SK-N-SH (cell line): ENCODE measurements at regions not wholly inside any gene's neighbourhood (a gene's known extent, or its start where the extent isn't known, plus 50 kb on each side); places are given as distances from the start of the nearest gene placed in this dataset.

Source experiments
- CTCF ChIA-PET: fragments of 300-600, 350-600 bp; formaldehyde crosslinking; extraction: SDS; loops from one replicate; lab custom pipeline; 2021; lab: Yijun Ruan, JAX
- POLR2A ChIA-PET: fragments of 350-600 bp; sonication (Branson Sonifier 250); formaldehyde crosslinking; extraction: SDS; loops from one replicate; lab custom pipeline; 2020; ENCODE audit warnings: antibody characterized with exemption, inconsistent platforms; lab: Yijun Ruan, JAX
- DNase-seq: peaks from one replicate; pipeline ENCODE4 v3.0.0; 2012
- H2AFZ ChIP-seq: fragments of 200-600 bp; sonication (generic); 2 replicates; pipeline ENCODE4 v1.8.1; 2016; ENCODE audit warnings: antibody characterized with exemption, mild to moderate bottlenecking, low read depth
- H3F3A ChIP-seq: fragments of 200-600 bp; sonication (generic); replicated peaks from 2 replicates; pipeline ENCODE3; 2016; ENCODE audit warnings: antibody characterized with exemption, mild to moderate bottlenecking; ENCODE audit not compliant: insufficient read depth
- H3K27ac ChIP-seq, 2 experiments: fragments of 200-500 bp in 1 of 2; fragments of 200-600 bp in 1 of 2; sonication (Bioruptor generic) in 1 of 2; sonication (generic), shearing (Covaris generic) in 1 of 2; 2 replicates each; pipeline versions ENCODE4 v1.5.1 to v1.6.1; 2014 to 2016; ENCODE audit warnings: low read depth in 2 of 2, inconsistent platforms in 1 of 2, low read length in 1 of 2, mild to moderate bottlenecking in 1 of 2, mixed read lengths in 1 of 2
- H3K27me3 ChIP-seq: fragments of 200-600 bp; sonication (generic), shearing (Covaris generic); 2 replicates; pipeline ENCODE4 v1.6.1; 2016; ENCODE audit warnings: mixed run types; ENCODE audit not compliant: insufficient read depth
- H3K36me3 ChIP-seq, 2 experiments: fragments of 200-500 bp in 1 of 2; fragments of 200-600 bp in 1 of 2; sonication (Bioruptor generic) in 1 of 2; sonication (generic) in 1 of 2; replicated peaks in 1 of 2; 2 replicates each; pipeline versions ENCODE3 to v1.5.1; 2014 to 2016; ENCODE audit warnings: low read length in 1 of 2, mild to moderate bottlenecking in 1 of 2; ENCODE audit not compliant: insufficient read depth in 2 of 2, control insufficient read depth in 1 of 2
- H3K4me1 ChIP-seq, 2 experiments: fragments of 200-500 bp in 1 of 2; fragments of 200-600 bp in 1 of 2; sonication (Bioruptor generic) in 1 of 2; sonication (generic), shearing (Covaris generic) in 1 of 2; 2 replicates each; pipeline versions ENCODE4 v1.5.1 to v1.6.1; 2014 to 2016; ENCODE audit warnings: low read depth in 1 of 2, low read length in 1 of 2, mixed run types in 1 of 2; ENCODE audit not compliant: insufficient read depth in 2 of 2, control insufficient read depth in 1 of 2
- H3K4me2 ChIP-seq: fragments of 200-600 bp; sonication (generic), shearing (Covaris generic); 2 replicates; pipeline ENCODE4 v1.6.1; 2017; ENCODE audit warnings: mixed run types
- H3K4me3 ChIP-seq, 2 experiments: fragments of 200-500 bp in 1 of 2; fragments of 200-600 bp in 1 of 2; sonication (Bioruptor generic) in 1 of 2; sonication (generic), shearing (Covaris generic) in 1 of 2; 2 replicates each; pipeline versions ENCODE4 v1.5.1 to v1.8.1; 2014 to 2016; ENCODE audit warnings: low read depth in 2 of 2, inconsistent platforms in 1 of 2, low read length in 1 of 2, mild to moderate bottlenecking in 1 of 2, mixed read lengths in 1 of 2, moderate library complexity in 1 of 2
- H3K79me2 ChIP-seq: fragments of 200-600 bp; sonication (generic); 2 replicates; pipeline ENCODE4 v1.8.1; 2017; ENCODE audit warnings: mild to moderate bottlenecking; ENCODE audit not compliant: insufficient read depth
- H3K9ac ChIP-seq: fragments of 200-600 bp; sonication (generic); 2 replicates; pipeline ENCODE4 v1.6.1; 2017; ENCODE audit warnings: mixed run types
- H3K9me2 ChIP-seq: fragments of 200-600 bp; sonication (generic); 2 replicates; pipeline ENCODE4 v1.6.1; 2017; ENCODE audit warnings: mixed run types
- H3K9me3 ChIP-seq: fragments of 200-600 bp; sonication (generic); 2 replicates; pipeline ENCODE4 v1.6.1; 2017; ENCODE audit warnings: mixed run types, mild to moderate bottlenecking, moderate library complexity
- H4K20me1 ChIP-seq: fragments of 200-600 bp; sonication (generic); 2 replicates; pipeline ENCODE4 v1.6.1; 2017; ENCODE audit warnings: mild to moderate bottlenecking, mixed run types; ENCODE audit not compliant: insufficient read depth
- CTCF ChIP-seq: fragments of 200-600 bp; sonication (generic); IDR thresholded peaks from 2 replicates; pipeline ENCODE4 v1.6.1; 2017; ENCODE audit warnings: antibody characterized with exemption, mild to moderate bottlenecking, moderate library complexity
- ELF1 ChIP-seq: IDR thresholded peaks from 2 replicates; pipeline ENCODE4 v1.4.0; 2012
- EZH2phosphoT487 ChIP-seq: fragments of 200-600 bp; sonication (generic); IDR thresholded peaks from 2 replicates; pipeline ENCODE4 v1.6.1; 2017; ENCODE audit warnings: low read depth, mixed run types, mild to moderate bottlenecking, antibody characterized with exemption, moderate library complexity, borderline replicate concordance
- FOSL2 ChIP-seq: IDR thresholded peaks from 2 replicates; pipeline ENCODE4 v1.4.0; 2012; ENCODE audit warnings: low read depth, mild to moderate bottlenecking, moderate library complexity, borderline replicate concordance
- JUND ChIP-seq: IDR thresholded peaks from 2 replicates; pipeline ENCODE4 v1.4.0; 2012
- MAX ChIP-seq: IDR thresholded peaks from 2 replicates; pipeline ENCODE4 v1.4.0; 2012; ENCODE audit warnings: low read depth
- MEF2A ChIP-seq: IDR thresholded peaks from 2 replicates; pipeline ENCODE4 v1.4.0; 2012; ENCODE audit warnings: low read depth, borderline replicate concordance
- RAD21 ChIP-seq: IDR thresholded peaks from 2 replicates; pipeline ENCODE4 v1.6.1; 2012; ENCODE audit warnings: mild to moderate bottlenecking, low read length
- RCOR1 ChIP-seq: fragments of 150-350 bp; IDR thresholded peaks from 2 replicates; pipeline ENCODE4 v1.6.1; 2017; ENCODE audit warnings: antibody characterized with exemption, low read length
- REST ChIP-seq: IDR thresholded peaks from 2 replicates; pipeline ENCODE4 v1.6.1; 2012; ENCODE audit warnings: mild to moderate bottlenecking, low read depth, low read length, moderate library complexity
- SIN3A ChIP-seq: IDR thresholded peaks from 2 replicates; pipeline ENCODE4 v1.6.1; 2012; ENCODE audit warnings: low read depth, mild to moderate bottlenecking, low read length, moderate library complexity, borderline replicate concordance
- SMC3 ChIP-seq: IDR thresholded peaks from 2 replicates; pipeline ENCODE4 v1.6.1; 2012; ENCODE audit warnings: low read depth, low read length, improper control_type of control experiment
- TAF1 ChIP-seq: IDR thresholded peaks from 2 replicates; pipeline ENCODE4 v1.6.1; 2012; ENCODE audit warnings: low read depth, mild to moderate bottlenecking, low read length, moderate library complexity, borderline replicate concordance
- TCF12 ChIP-seq: IDR thresholded peaks from 2 replicates; pipeline ENCODE4 v1.4.0; 2012
- USF1 ChIP-seq: IDR thresholded peaks from 2 replicates; pipeline ENCODE4 v1.4.0; 2012; ENCODE audit warnings: low read depth, borderline replicate concordance
- USF2 ChIP-seq: fragments of 150-350 bp; IDR thresholded peaks from 2 replicates; pipeline ENCODE4 v1.6.1; 2017; ENCODE audit warnings: antibody characterized with exemption, low read length, low read depth, borderline replicate concordance
- WGBS: methylation state at CpG from one replicate; pipeline ENCODE4 v1.1.6; 2017; ENCODE audit warnings: low lambda C conversion rate; 5-methylcytosine and 5-hydroxymethylcytosine counted together

- H3K79me2 ChIP-seq: no peaks in the 10 kb centered on the region
- no peaks in the 10 kb centered on the region for H3K36me3 ChIP-seq
- H3K9me3 ChIP-seq: no peaks in the 10 kb centered on the region
- no peaks in the 10 kb centered on the region for H3K9me2 ChIP-seq
- no peaks in the 10 kb centered on the region for H3K4me1 ChIP-seq
- no peaks in the 10 kb centered on the region for H3K27me3 ChIP-seq
- H2AFZ ChIP-seq: no peak overlapping the region
- no peak overlapping the region for H3K4me3 ChIP-seq
- no peak overlapping the region for H3K4me2 ChIP-seq
- H4K20me1 ChIP-seq: no peaks in the 10 kb centered on the region
- H3F3A ChIP-seq: no peaks in the 10 kb centered on the region
- 29% methylated on average over 4 of the region's 4 CpGs for WGBS
- no peak overlapping the region for H3K9ac ChIP-seq
- CTCF ChIA-PET: no interaction called here
- TF ChIP-seq ELF1 (no peak), FOSL2 (no peak), TCF12 (no peak), SMC3 (no peak), REST (no peak), USF2 (no peak), EZH2phosphoT487 (no peak), USF1 (no peak), RCOR1 (no peak), CTCF (no peak), MAX (no peak), MEF2A (no peak), RAD21 (no peak), SIN3A (no peak), JUND (no peak), TAF1 (no peak)
- POLR2A ChIA-PET: no interaction called here
- H3K27ac ChIP-seq: no peak overlapping the region
- DNase-seq: no peak
Measured at GRCh38 chr10:109159351-109159750, 764.0 kb downstream of the XPNPEP1 start.
